ENCODE measurements at regions not wholly inside any gene's neighbourhood (a gene's known extent, or its start where the extent isn't known, plus 50 kb on each side); places are given as distances from the start of the nearest gene placed in this dataset.

DNA sequence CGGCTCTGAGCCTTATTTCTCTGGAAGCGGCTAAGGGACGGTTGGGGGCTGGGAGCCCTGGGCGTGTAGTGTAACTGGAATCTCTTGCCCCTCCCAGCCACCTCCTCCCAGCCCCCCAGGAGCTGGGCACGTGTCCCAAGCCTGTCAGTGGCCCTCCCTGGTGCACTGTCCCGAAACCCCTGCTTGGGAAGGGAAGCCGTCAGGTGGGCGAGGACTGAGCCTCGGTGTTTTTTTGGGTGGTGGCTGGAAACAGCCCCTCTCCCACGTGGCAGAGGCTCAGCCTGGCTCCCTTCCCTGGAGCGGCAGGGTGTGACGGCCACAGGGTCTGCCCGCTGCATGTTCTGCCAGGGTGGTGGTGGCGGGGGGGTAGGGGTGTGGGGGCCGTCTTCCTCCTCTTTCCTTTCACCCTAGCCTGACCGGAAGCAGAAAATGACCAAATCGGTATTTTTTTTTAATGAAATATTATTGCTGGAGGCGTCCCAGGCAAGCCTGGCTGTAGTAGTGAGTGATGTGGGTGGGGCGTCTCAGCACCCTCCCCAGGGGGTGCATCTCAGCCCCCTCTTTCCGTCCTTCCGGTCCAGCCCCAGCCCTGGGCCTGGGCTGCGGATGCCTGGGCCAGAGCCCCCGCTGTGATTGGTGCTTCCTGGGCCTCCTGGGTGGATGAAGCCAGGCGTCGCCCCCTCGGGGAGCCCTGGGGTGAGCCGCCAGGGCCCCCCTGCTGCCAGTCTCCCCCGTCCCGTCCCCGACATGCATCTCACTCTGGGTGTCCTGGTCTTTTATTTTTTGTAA, 58.8 kb upstream of the GOLGA8A start:
- TF ChIP-seq GABPA (IDR thresholded peaks at IDR 0.05; ENCODE audit: low read depth) = no peak
- TF ChIP-seq, protein P1, sequence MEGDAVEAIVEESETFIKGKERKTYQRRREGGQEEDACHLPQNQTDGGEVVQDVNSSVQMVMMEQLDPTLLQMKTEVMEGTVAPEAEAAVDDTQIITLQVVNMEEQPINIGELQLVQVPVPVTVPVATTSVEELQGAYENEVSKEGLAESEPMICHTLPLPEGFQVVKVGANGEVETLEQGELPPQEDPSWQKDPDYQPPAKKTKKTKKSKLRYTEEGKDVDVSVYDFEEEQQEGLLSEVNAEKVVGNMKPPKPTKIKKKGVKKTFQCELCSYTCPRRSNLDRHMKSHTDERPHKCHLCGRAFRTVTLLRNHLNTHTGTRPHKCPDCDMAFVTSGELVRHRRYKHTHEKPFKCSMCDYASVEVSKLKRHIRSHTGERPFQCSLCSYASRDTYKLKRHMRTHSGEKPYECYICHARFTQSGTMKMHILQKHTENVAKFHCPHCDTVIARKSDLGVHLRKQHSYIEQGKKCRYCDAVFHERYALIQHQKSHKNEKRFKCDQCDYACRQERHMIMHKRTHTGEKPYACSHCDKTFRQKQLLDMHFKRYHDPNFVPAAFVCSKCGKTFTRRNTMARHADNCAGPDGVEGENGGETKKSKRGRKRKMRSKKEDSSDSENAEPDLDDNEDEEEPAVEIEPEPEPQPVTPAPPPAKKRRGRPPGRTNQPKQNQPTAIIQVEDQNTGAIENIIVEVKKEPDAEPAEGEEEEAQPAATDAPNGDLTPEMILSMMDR (IDR thresholded peaks at IDR 0.05; ENCODE audit: insufficient read depth, low read length) = no peak
